ENCODE measurements at regions not wholly inside any gene's neighbourhood (a gene's known extent, or its start where the extent isn't known, plus 50 kb on each side); places are given as distances from the start of the nearest gene placed in this dataset.
"Not testable (repeated sequence)": the region's sequence is repeated elsewhere in the genome, so short reads cannot be mapped to it uniquely, and the experiment has no call there.

DNA sequence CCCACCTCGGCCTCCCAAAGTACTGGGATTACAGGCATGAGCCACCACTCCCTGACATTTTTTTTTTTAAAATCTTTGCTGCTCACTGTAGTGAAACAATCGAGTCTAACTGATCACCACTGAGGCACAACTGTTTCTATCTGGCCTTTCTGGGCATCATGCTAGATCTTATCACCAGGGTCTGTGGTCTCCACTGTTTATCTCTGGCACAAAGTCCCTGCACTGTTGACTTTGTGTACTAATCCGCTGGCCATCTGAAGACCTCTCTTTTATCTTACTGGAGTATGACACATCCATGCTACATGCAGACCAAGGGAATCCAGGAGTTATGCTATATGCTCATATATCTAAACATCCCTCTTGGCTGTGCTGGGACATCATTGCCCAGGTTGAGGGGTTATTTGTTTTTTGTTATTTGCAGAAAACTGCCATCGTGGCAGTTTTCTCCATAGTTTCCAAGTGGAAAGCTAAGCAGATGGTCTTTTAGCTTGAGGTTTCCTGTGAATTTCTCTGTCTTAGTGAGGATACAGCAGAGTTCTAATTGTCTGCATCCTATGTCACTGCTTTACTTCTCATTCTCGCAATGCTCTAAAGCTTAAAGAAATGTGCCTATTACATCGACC is 456.9 kb downstream of the CCER1 start:
- no peak for DNase-seq

DNA sequence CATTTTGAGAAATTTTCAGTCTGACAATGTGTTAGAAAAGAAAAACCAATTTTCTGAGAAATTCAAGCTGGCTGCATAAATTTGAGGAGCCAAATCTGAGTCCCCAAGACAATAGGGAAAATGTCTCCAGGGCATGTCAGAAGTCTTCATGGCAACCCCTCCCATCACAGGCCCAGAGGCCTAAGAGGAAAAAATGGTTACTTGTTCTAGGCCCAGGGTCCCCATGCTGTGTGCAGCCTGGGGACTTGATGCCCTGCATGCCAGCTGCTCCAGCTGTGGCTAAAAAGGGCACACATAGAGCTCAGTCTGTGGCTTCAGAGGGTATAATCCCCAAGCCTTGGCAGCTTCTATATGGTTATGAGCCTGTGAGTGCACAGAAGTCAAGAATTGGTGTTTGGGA is 464.6 kb downstream of the CCER1 start:
- DNase-seq: no peak

DNA sequence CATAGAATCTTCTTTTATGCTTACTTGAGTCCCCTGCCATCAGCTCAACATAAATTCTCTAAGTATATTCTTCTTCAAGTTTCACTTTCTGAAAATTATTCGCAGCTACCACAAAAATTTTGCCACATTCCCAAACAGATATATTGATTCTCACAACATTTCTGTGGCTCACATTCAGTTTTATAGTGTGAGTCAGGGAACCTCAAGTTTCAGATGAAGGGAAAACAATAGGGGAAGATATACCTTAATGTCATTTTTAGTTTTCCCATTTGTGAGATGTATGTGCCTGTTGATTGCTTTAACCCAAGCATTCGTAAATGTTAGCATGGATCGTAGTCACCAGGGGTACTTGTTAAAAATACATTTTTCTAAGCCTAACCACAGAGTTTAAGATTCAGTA is 465.8 kb downstream of the CCER1 start:
- DNase-seq: no peak

DNA sequence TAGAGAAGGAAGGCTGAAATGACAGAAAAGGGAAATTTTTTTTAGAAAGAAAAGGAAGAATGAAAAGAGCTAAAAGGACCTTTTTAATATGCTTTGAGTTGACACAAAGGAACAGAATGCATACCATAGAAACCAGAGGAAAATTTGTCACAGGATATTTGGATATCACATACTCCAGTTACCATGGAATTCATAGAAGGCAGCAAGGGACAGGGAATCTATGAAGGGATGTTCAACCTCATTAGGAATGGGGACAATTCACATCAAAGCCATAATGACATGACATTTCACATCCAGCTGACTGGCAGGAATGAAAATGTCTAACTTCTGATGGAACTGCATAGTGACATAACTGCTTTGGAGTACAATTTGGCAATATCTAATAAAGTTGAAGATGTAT is 469.4 kb downstream of the CCER1 start:
- no peak for DNase-seq

DNA sequence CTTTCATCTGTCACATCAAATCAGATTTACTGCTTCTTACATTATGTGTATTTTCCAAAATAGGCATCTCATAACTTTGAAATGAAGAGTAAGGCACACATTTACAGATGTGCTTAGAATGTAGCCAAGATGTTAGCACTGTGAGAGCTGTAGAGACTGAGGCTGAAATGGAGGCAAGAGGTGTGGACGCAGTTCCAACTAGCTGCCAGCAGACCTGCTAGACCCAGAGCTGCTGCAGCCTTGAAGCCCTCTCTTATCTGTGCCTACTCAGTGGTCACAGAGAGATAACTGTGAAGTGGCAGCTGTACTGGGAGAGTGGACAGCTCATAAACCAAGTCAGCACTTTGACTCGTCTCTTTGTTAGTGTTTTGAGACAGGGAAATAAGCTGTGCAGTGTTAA is 470.9 kb downstream of the CCER1 start:
- DNase-seq: no peak

DNA sequence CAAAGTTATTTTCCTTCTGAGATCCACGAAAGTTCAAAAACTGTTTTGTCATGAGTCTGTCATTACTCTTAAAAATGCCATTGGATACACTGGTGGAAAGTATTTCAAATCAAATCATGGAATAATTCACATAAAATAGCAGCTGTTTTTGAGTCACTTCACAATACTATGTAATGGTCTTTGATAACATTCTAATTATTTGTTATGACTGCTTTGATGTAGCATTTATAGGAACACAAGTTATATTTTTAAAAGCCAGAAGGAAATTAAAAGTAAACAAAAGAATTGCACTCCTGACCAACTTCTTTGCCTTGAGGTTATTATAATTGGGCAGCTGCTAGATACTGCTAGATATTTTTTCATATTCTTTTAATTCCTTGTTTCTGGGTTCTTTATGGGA is 473.2 kb downstream of the CCER1 start:
- DNase-seq: no peak

DNA sequence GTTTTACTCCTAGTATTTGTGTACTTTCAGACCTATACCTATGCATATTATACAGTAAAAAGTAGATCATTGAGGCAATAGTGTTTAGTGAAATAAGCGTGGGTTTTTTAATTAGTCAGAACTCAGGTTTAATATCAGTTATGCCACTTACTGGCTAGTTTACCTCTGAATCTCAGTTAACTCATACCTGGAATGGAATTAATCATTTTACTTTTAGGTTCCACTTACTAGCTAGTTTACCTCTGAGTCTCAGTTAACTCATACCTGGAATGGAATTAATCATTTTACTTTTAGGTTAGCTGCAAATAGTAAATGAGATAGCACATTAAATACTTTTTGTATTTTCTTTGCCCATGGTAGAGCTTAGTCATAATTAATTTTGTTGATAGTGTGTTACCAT is 475.7 kb downstream of the CCER1 start:
- DNase-seq: no peak

DNA sequence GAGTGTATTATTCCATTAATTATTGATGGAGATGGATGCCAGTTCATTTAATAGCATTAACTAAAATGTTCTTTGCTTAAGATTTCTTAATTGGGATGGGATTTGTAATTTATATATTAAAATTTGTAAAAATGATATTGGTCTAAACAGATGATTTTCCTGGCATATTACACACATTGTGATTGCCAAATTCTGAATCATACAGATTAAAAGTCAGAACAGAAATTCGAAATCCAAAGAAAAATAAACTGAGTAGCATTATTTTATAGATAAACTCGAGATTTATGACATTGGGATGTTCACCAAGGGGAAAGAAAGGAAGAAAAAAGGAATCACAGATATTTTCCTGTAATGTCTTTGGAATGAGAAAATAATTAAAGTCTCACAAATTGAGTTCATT is 481.1 kb downstream of the CCER1 start:
- DNase-seq: no peak

DNA sequence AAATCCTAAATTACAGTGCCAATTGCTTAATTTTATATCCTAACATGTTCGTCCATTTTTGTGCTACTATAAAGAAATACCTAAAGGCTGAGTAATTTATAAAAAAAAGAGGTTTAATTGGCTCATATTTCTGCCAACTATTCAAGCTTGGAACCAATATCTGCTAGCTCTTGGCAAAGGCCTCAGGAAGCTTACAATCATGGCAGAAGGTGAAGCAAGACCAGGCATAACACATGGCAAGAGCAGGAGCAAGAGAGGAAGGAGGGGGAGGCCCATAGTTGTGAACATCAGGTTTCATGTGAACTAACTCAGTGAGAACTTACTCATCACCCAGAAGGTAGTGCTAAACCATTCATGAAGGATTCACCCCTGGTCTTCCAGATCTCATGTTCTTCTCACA is 494.3 kb downstream of the CCER1 start:
- no peak for DNase-seq

DNA sequence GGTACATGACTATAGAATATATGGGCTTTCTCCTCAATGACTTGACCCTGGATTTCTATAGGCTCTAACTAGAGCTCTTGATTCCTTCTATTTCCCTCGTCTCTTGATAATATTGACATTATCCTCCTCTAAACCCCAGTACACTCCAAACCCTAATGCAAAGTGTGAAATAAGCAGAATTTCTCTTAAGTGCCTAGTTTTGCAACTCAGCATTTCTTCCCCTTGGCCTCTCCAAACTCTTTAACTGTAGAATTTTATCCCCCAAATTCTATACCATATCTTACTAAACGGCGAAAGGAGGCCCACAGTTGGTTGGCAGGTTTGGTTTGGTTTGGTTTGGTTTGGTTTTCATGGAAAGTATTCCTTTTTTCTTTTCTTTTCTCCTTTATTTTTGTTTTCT is 498.7 kb downstream of the CCER1 start:
- no peak for DNase-seq

DNA sequence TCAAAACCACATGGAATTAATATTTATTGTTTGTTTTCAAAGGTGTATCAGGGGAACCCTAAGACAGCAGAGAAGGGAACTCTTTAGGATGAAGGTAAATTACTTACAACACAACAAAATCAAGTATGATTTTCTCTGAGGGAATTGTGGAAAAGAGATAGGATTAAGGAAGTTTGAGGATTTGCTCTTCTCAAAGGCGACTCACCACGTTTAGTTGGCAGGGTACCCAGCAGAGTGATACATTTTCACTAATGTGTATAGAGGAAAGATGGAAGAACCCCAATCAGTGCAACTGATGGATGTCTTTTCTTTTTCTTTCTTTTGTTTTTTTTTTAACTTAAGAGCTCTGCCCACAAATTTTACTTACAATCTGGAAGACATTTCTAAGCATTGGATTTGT is 499.2 kb downstream of the CCER1 start:
- DNase-seq: no peak

DNA sequence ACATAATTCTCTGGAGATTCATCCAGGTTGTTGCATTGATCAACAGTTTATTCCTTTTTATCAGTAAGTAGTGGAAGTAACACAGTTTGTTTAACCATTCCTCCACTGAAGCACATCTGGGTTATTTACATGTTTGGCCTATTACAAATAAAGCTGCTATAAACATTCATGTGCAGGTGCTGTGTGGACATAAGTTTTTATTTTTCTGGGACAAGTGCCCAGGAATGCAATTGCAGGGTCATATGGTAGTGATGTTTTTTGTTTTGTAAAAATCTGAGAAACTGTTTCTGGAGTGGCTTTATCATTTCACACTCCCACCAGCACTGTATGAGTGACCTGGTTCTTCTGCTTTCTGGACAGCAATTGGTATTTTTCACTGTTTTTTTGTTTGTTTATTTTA is 505.4 kb downstream of the CCER1 start:
- no peak for DNase-seq

DNA sequence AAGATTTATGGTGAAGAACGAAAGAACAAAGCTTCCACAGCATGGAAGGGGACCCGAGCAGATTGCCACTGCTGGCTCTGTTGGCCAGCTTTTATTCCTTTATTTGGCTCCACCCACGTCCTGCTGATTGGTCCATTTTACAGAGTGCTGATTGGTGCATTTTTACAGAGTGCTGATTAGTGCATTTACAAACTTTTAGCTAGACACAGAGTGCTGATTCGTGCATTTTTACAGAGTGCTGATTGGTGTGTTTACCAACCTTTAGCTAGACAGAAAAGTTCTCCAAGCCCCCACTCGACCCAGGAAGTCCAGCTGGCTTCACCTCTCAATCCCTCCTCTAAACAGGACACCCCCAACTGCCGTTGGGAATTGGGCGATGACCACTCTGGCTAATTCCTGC is 511.5 kb downstream of the CCER1 start:
- not testable (repeated sequence) for DNase-seq

DNA sequence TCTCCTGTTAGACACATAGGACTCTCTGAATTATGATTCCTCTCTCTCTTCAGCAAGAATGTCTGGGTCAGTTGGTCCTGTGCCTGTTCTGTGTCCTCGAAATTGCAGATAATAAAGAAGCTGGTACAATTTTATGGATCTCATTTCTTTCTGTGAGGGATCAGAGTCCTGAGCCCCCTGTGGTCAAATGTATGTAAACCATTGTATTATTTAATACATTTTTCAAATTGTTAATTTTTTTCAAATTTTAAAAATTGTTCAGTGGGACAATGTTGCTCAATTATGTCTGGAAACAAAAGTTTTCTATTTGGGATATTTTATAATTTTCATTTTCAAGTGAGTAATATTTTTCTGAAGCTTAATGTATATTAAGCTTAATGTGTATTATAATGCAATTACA is 513.5 kb downstream of the CCER1 start:
- no peak for DNase-seq

DNA sequence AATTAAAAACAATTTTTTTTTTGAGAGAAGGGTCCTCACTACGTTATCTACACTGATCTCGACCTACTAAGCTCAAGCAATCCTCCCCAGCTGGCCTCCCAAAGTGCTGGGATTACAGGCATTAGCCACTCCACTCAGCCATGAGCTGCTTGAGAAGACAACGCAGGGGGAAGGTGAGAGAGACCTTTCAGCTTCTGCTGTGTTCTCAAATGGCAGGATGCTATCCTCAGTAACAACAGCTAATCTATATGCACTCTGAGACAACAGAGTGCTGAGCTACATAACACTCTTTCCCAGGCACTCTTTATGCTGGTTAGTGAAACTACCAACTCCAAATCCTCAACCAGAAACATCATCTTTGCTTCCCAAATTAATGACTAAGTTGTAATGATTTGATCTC is 526.1 kb downstream of the CCER1 start:
- DNase-seq: peak; percentile 71

DNA sequence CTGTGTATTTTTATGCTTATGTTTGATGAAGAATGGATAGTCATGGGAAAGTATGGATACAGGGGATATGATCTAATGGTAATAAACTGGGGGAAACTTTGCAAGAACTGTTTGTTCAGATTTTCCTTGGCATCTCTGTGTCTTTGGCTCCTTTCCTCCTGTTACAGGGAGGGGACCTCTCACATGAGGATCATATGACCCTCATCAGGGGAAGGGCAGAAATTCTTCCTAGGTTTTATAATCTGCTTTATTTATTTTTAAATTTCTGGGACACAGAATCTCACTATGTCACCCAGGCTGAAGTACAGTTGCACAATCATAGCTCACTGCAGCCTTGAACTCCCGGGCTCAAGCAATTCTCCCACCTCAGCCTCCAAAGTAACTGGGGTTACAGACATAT is 526.5 kb downstream of the CCER1 start:
- no peak for DNase-seq

DNA sequence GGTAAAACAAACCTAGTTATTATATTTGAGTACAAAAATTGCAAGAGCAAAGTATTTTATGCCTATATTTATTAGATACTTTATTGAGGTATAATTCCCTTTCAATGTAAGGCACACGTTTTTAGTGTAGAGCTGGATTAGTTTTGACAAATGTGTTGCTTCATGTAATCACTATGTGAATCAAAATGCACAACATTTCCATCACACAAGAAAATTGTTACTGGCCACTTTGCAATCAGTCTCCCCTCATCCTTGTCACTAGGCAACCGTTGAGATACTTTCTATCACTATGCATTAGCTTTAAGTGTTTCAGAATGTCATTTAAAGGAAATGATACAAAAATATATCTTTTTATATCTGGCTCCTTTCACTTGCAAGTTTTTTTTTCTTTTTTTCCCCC is 531.0 kb downstream of the CCER1 start:
- no peak for DNase-seq

DNA sequence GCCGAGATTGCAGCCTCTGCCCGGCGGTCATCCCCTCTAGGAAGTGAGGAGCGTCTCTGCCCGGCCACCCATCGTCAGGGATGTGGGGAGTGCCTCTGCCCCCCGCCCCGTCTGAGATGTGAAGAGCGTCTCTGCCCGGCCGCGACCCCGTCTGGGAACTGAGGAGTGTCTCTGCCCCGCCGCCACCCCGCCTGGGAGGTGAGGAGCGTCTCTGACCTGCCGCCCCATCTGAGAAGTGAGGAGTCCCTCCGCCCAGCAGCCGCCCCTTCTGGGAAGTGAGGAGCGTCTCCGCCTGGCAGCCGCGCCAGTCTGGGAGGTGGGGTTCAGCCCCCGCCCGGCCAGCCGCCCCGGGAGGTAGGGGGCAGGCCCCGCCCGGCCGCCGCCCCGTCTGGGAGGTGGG is 544.0 kb downstream of the CCER1 start:
- no peak for DNase-seq

DNA sequence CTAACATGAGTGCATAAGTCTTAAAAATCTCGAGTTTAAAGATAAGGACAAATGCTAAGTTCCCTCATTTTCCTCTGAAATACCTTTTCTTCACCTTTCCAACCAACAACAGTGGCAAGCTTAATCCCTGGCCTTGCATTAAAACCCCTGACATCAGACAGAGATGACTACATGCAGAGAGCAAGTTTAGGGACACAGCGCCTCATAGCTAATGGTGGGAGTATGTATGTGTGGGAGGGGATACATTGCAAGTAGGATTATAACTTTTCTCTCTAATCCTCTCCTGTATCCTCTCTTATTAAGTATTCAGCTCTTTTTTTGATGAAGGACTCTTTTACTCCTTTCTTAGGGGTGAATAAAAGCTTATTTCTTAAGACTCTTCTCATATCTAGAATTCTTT is 547.1 kb downstream of the CCER1 start:
- DNase-seq: peak; percentile 73

DNA sequence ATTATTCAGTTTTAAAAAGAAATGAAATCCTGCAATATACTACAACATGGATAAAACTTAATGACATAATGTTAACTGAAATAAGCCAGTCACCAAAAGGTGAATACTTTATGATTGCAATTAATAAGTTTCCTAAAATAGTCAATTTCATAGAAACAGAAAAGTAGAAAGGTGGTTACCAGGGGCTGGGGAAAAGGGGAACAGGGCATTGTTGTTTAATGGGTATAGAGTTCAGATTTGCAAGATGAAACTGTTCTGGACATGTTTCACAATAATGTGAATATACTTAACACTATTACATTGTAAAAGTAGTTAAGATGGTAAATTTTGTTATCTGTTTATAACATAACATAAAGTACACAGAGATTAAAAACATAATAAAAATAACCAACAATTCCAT is 550.9 kb downstream of the CCER1 start:
- no peak for DNase-seq

DNA sequence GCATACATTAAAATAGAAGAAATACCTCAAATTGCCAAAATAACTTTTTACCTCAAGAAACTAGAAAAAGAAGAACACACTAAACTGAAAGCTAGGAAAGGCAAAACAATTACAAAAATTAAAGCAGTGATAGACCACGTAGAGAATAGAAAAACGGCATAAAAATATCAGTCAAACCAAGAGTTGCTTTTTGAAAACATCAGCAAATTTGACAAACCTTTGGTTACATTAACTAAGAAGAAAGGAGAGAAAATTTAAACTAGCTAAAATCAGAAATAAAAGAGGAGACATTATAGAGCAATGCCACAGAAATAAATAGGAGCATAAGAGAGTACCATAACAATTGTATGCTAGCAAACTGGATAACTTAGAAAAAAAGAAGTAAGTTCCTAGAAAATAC is 553.8 kb downstream of the CCER1 start:
- DNase-seq: no peak

DNA sequence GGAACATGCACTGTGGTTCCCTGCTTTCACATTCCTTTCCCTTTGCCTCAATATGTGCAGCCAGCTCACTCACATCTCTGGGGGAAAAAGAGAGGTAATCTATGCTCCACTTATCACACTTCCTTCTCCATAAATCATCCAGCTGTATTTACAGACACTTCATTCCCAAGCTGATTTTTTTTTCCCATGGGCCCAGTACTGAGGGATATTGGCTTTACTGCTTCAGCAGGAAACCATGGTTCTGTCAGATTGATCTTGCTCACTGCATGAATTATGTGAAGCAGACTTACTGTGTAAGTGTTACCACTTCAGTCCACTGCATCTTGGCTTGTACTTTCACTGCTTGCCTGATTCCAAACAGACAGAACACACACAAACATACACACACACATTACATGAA is 555.6 kb downstream of the CCER1 start:
- DNase-seq: no peak

DNA sequence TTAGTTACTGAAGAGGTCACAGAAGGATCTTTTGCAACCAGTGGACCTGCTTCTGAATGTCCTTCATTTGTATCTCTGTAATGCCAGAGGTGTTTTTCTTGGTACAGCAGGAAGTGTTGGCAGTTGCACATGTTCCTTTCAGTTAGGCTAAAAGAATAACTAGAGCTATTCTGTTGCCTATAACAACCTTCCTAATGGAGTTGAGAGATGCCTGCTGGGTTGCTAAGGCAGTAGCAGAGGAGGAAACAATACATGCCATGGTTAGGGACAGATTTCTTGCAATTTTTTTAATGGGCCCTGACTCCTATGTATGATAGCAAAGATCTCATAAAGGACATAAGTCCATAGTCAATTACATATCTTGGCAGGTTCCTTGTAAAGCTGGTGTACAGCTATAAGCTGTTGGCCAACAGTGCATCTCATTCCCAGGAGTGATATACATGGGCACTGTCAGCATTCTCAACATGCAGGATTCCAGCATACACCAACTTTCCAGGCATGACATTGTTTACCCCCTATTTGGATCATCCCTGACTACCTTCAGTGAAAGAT is 556.6 kb downstream of the CCER1 start:
- DNase-seq: no peak

DNA sequence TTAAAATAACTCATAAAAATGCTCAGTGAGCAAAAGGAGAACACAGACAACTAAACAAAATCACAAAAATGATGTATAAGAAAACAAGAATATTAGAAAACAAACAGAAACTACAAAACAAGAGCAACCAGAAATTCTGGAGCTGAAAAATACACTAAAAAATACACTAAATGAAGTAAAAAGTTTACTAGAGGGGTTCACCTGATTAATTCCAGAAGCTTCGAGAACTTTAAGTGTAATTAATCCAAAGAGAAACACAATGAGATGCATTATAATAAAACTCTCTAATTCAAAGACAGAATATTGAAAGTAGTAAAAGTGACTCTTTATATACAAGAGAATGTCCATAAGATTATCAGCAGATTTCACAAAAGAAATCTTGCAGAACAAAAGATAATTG is 558.4 kb downstream of the CCER1 start:
- DNase-seq: no peak

DNA sequence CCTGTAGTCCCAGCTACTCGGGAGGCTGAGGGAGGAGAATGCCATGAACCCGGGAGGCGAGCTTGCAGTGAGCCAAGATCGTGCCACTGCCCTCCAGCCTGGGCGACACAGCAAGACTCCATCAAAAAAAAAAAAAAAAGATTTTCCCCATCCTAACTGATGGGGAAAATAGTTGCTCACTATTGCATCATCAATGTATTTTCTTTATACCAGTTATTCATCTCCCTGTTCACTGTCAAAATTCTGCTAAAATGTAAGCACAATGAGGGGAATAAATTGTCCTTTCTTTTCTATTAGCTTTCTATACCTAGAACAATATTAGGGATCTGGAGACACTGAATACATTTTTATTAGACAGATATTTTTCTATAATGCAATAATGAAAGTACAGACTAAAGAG is 561.3 kb downstream of the CCER1 start:
- no peak for DNase-seq

DNA sequence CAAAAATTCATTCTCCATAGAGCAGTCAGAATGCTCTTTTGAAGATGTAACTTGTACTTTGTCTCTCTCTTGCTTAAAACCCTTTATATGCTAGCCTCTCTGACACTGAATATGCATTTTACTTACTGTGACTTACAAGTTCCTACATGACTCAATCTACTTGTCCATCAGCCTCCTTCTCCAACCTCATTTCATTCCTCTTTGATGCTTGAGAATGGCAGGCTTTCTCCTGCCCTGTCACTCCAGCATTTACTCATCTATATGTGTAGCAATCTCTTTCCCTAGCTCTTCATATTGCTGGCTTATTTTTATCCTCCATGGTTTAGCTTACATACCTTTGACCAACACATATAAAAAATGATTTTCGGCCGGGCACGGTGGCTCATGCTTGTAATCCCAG is 561.9 kb downstream of the CCER1 start:
- no peak for DNase-seq
